ENCODE measurements at regions not wholly inside any gene's neighbourhood (a gene's known extent, or its start where the extent isn't known, plus 50 kb on each side); places are given as distances from the start of the nearest gene placed in this dataset.

- TF ChIP-seq CTCF (IDR thresholded peaks at IDR 0.05; ENCODE audit: low read length) (no peak), EZH2phosphoT487 (IDR thresholded peaks at IDR 0.05; ENCODE audit: low read length) (no peak)
Measured at GRCh38 chr3:168285506-168285905, 189.8 kb upstream of the GOLIM4 start.

Measured in MM.1S (cell line).